Testis (tissue), 2 donors: ENCODE measurements at regions not wholly inside any gene's neighbourhood (a gene's known extent, or its start where the extent isn't known, plus 50 kb on each side); places are given as distances from the start of the nearest gene placed in this dataset.

Source experiments
- DNase-seq: peaks from one replicate; pipeline ENCODE4 v3.0.0-alpha.2; 2019
- H3K27ac ChIP-seq, 2 donors: fragments of 200-600 bp; sonication (generic); one replicate each; pipeline ENCODE4 v1.5.1; 2019
- H3K27me3 ChIP-seq: fragments of 200-600 bp; sonication (generic); one replicate; pipeline ENCODE4 v1.5.1; 2019
- H3K36me3 ChIP-seq: fragments of 200-600 bp; sonication (generic); one replicate; pipeline ENCODE4 v1.5.1; 2017; ENCODE audit warnings: low read depth; ENCODE audit errors: missing control alignments
- H3K4me1 ChIP-seq: fragments of 200-600 bp; sonication (generic); one replicate; pipeline ENCODE4 v1.5.1; 2019
- H3K4me3 ChIP-seq, 2 donors: fragments of 200-600 bp; sonication (generic); one replicate each; pipeline ENCODE4 v1.5.1; 2017 to 2019
- H3K9me3 ChIP-seq: fragments of 200-600 bp; sonication (generic); one replicate; pipeline ENCODE4 v1.5.1; 2017
- POLR2A ChIP-seq: fragments of 450-650 bp; IDR thresholded peaks from one replicate; pipeline ENCODE4 v1.6.1; 2017; ENCODE audit warnings: antibody characterized with exemption, mild to moderate bottlenecking, moderate library complexity
- WGBS, 2 donors: methylation state at CpG; one replicate each; pipeline ENCODE4 v1.1.5; 2018; 5-methylcytosine and 5-hydroxymethylcytosine counted together
- intact Hi-C: fragments of 100-400 bp; cut with DNase I; formaldehyde crosslinking; loops from one replicate; pipeline ENCODE4 v1.15.1; 2023; ENCODE audit warnings: low total_unique reads
- TF ChIP-seq, protein P1 (sequence below), 3 experiments: fragments of 450-650 bp in 2 of 3; fragments of 200-600 bp in 1 of 3; sonication (generic) in 1 of 3; IDR thresholded peaks; one replicate each; pipeline ENCODE4 v1.5.1; 2016 to 2019; ENCODE audit warnings: antibody characterized with exemption in 3 of 3, mild to moderate bottlenecking in 2 of 3, moderate library complexity in 1 of 3

DNA sequence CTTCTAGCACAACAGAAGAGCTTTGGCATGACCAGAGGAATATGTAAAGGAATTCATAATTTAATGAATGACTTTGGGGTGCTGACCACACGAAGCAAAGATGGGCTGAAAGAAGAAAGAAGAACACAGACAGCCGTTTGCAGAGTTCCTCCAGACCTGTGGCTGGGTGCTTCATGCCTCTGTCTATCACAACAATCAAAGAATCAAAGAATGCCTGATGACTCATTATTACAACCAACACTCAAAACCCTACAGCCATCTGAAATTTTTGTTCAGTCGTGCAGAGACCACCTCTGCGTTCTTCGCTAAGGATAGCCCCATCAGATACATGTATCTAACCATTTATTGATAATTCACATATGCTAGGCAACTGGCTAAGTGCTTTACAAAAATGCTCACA lies 129.0 kb upstream of the PRICKLE2 start:
- Histone ChIP-seq H3K27me3 (no peaks in the 10 kb centered on the region), H3K9me3 (no peaks in the 10 kb centered on the region), H3K4me1 (peaks cover 4% of the 10 kb centered on the region), H3K27ac (no peak overlapping the region), H3K4me3 (no peak overlapping the region), H3K36me3 (no peaks in the 10 kb centered on the region)
- no peak for DNase-seq
- TF ChIP-seq, protein P1, sequence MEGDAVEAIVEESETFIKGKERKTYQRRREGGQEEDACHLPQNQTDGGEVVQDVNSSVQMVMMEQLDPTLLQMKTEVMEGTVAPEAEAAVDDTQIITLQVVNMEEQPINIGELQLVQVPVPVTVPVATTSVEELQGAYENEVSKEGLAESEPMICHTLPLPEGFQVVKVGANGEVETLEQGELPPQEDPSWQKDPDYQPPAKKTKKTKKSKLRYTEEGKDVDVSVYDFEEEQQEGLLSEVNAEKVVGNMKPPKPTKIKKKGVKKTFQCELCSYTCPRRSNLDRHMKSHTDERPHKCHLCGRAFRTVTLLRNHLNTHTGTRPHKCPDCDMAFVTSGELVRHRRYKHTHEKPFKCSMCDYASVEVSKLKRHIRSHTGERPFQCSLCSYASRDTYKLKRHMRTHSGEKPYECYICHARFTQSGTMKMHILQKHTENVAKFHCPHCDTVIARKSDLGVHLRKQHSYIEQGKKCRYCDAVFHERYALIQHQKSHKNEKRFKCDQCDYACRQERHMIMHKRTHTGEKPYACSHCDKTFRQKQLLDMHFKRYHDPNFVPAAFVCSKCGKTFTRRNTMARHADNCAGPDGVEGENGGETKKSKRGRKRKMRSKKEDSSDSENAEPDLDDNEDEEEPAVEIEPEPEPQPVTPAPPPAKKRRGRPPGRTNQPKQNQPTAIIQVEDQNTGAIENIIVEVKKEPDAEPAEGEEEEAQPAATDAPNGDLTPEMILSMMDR (IDR thresholded peaks at IDR 0.05): no peak
- TF ChIP-seq POLR2A: no peak
- intact Hi-C loops: no loop called here
- WGBS, 2 donors: 93 to 94% methylated on average over 5 of the region's 5 CpGs

DNA sequence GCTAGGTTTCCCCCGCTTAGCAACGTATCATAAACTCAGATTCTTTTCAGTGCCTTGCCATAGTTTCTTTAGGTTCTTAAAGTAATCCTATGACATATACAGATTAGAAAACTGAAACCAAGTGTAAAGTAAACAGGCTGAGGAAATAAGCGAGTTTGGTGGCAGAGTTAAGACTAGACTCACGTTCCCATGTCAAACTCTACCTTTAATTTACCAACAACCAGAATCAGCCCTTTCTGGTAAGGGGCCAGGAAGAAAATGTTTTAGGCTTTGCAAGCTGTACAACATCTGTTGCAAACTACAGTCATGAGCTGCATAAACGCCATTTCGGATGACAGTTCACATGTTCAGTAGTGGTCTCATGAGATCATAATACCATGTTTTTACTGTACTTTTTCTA lies 128.0 kb upstream of the PRICKLE2 start:
- 67 to 70% methylated on average over 6 of the region's 6 CpGs for WGBS, 2 donors
- Histone ChIP-seq H3K4me1 (peaks cover 4% of the 10 kb centered on the region), H3K27me3 (no peaks in the 10 kb centered on the region), H3K36me3 (no peaks in the 10 kb centered on the region), H3K4me3 (no peak overlapping the region), H3K27ac (no peak overlapping the region), H3K9me3 (no peaks in the 10 kb centered on the region)
- TF ChIP-seq, protein P1 (IDR thresholded peaks at IDR 0.05): no peak
- no peak for TF ChIP-seq POLR2A
- intact Hi-C loops: no loop called here
- DNase-seq: no peak

DNA sequence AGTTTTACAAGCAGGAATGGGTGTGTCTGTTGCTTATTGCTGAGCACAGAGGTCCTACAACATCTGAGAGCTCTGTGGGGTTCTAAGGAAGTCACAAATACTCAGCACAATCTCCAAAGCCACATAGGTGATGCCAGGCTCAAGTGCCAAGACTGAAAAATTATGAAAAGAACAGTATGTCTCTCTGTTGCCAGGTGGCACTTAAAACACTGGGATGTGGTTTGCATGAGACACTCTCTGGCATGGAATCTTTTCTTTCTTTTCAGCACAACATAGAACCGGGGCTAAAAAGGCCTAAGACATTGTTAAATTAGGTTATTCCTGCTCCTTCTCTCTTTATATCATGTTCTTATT lies 127.3 kb upstream of the PRICKLE2 start:
- Histone ChIP-seq H3K4me3 (no peak overlapping the region), H3K4me1 (peaks cover 4% of the 10 kb centered on the region), H3K36me3 (no peaks in the 10 kb centered on the region), H3K27ac (no peak overlapping the region), H3K27me3 (no peaks in the 10 kb centered on the region), H3K9me3 (no peaks in the 10 kb centered on the region)
- DNase-seq: no peak
- intact Hi-C loops: no loop called here
- 65 to 66% methylated on average over 1 of the region's 1 CpG for WGBS, 2 donors
- TF ChIP-seq POLR2A: no peak
- TF ChIP-seq, protein P1 (IDR thresholded peaks at IDR 0.05): no peak

DNA sequence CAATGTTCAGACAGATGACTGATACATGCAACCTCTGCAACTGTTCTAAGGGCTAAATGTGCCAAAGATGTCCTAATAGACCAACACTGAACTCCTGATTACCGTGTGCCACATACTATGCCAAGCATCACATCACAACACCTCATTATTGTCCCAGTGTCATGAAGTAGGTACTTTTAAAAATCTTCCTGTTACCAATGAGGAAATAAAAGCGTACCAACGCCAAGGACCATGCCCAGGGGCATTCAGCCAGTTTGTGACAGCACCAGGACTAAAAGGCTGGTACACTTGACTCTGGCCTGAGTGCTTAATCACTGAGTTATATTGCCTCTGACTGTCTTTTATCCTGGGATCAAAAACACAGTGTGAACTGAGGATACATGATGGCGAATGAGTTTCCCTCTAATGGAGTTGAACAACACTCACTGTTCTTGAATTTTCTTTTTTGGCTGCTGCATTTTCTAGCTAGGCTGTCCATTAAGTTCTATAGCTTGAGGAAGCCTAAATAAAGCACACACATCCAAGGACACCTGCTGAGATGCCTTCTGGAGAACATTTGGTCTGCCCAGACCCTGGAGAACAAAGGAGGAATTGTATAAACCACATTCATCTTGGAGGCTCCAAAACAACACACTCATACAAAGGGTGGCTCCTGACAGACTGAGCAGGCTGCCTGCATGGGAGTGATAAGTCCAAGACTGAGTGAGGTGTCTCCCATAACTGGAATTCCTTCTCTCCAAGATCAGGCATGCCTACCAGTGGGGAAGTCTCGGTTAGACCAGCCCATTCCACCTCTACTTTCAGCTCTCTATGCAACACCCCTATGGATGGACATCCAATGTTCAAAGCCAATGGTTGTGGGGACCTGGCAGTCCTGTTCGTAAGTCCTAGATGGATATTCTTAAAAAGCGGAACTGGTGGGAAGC lies 126.7 kb upstream of the PRICKLE2 start:
- 68 to 71% methylated on average over 7 of the region's 7 CpGs for WGBS, 2 donors
- peaks cover 4% of the 10 kb centered on the region for H3K4me1 ChIP-seq

More for the DNA sequence above, 126.7 kb upstream of the PRICKLE2 start:
- no peak overlapping the region for H3K27ac ChIP-seq
- H3K27me3 ChIP-seq: no peaks in the 10 kb centered on the region
- no peak for DNase-seq
- H3K36me3 ChIP-seq: no peaks in the 10 kb centered on the region
- no peaks in the 10 kb centered on the region for H3K9me3 ChIP-seq
- TF ChIP-seq POLR2A: no peak
- TF ChIP-seq, protein P1 (IDR thresholded peaks at IDR 0.05): no peak
- intact Hi-C loops: no loop called here
- H3K4me3 ChIP-seq: no peak overlapping the region
